ENCODE measurements at regions not wholly inside any gene's neighbourhood (a gene's known extent, or its start where the extent isn't known, plus 50 kb on each side); places are given as distances from the start of the nearest gene placed in this dataset.

DNA sequence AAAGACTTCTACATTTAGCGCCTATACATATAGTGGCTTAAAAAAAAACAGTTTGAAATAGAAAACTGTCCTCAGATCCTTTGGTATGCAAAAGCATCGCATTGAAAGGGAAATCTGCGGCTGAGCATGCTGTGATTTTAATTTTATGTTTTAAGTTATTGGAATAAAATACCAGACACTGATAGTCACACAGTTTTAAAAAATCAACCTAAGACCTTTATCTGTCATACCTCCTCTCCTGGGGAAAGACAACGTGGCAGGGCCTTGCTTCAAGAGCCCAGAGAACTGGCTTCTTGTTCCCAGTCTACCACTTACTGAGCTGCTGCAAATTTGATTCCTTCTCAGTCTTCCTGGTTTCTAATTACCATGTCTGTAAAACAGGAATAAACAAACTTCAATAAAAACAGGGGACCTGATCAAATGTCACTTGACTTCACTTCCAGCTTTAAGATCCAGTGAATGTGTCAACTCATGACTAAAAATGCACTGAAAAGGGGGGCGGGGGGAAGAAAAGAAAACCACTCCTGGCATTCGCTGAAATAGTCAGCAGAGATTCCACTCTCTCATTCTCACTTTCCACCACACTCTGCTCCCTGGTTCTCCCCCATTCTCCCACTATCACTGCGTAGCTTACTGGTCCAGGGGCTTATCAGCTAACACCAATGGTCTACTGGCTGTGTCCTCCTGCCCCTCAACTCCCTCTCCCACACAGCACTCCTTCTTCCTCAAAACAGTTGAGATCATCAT, 494.7 kb upstream of the MARCKS start:
- TF ChIP-seq, protein P1, sequence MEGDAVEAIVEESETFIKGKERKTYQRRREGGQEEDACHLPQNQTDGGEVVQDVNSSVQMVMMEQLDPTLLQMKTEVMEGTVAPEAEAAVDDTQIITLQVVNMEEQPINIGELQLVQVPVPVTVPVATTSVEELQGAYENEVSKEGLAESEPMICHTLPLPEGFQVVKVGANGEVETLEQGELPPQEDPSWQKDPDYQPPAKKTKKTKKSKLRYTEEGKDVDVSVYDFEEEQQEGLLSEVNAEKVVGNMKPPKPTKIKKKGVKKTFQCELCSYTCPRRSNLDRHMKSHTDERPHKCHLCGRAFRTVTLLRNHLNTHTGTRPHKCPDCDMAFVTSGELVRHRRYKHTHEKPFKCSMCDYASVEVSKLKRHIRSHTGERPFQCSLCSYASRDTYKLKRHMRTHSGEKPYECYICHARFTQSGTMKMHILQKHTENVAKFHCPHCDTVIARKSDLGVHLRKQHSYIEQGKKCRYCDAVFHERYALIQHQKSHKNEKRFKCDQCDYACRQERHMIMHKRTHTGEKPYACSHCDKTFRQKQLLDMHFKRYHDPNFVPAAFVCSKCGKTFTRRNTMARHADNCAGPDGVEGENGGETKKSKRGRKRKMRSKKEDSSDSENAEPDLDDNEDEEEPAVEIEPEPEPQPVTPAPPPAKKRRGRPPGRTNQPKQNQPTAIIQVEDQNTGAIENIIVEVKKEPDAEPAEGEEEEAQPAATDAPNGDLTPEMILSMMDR (IDR thresholded peaks at IDR 0.05; ENCODE audit: low read length) = no peak
- TF ChIP-seq EZH2 (IDR thresholded peaks at IDR 0.05; ENCODE audit: borderline replicate concordance, low read length) = no peak
